ENCODE measurements at regions not wholly inside any gene's neighbourhood (a gene's known extent, or its start where the extent isn't known, plus 50 kb on each side); places are given as distances from the start of the nearest gene placed in this dataset.
A peak's percentile ranks its signal among the peaks of the same experiment; 100 is the strongest.

DNA sequence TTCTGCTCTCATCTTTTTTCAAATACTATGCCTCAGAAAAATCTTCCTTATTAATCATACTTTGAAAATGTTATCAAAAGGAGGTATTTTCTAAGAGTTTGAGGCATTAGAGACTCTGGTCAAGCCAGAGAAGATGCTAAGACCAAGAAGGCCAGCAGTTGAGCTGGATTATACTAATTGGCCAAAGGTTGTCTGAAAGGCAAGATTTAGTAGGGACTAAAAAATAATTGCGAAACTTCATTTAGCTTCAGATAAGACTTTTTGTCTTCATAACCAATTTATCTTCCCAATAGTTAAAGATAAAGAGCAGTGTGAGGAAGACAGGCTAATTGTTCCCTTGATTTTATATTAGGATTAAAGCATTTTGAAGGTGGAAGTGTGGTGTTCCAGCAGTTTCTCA is 1412.4 kb upstream of the PCDH7 start:
- Mint-ChIP-seq H3K4me1 (no peaks in the 10 kb centered on the region), H3K27ac (ENCODE audit: unreplicated experiment) (no peak overlapping the region), H3K36me3 (ENCODE audit: low read depth) (no peaks in the 10 kb centered on the region), H3K4me3 (no peak overlapping the region), H3K9me3 (no peaks in the 10 kb centered on the region), H3K27me3 (ENCODE audit: low read depth) (no peaks in the 10 kb centered on the region)
- no peak for TF ChIP-seq CTCF (conservative IDR thresholded peaks at IDR 0.05)
- DNase-seq (ENCODE audit: low read depth, low spot score) = no peak

DNA sequence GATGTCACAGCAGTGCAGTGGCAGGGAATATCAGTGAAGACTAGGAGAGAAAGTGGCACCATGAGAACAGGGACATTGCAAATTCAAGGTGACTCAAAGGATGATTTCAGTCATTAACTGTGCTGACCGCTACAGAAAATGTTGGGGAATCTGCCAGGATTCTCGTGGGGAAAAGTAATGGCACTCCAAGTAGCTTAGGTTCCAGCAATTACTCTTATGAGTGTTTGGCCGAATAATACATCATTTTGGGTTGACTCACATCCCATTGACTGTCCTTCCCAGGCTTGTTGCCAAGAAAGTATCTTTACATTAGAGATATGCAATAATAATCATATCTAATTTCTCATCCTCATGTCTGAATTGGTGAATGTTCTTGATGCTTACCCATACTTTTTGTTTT is 1411.1 kb upstream of the PCDH7 start:
- no peak for DNase-seq (ENCODE audit: low read depth, low spot score)
- no peak for TF ChIP-seq CTCF (conservative IDR thresholded peaks at IDR 0.05)
- Mint-ChIP-seq H3K27ac (ENCODE audit: unreplicated experiment) (no peak overlapping the region), H3K4me3 (no peak overlapping the region), H3K36me3 (ENCODE audit: low read depth) (no peaks in the 10 kb centered on the region), H3K27me3 (ENCODE audit: low read depth) (no peaks in the 10 kb centered on the region), H3K4me1 (no peaks in the 10 kb centered on the region), H3K9me3 (no peaks in the 10 kb centered on the region)

DNA sequence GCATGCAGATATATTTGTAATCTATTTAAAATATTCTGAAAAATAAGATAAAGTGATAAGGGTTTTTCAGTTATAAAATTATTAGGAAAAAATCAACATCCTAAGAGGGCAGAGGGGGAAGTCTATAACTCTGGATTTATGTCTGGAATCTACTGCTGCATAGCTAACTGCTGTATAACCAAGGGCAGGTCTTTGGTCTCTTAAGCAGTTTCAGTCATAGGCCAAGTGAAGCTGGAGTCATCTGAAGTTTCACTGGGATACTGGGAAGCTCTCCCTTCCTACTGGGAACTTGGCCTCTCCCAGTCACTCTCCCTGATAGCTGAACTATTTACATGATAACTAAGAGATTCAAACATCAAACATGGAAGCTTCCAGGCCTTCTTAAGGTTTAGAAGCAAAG is 1409.9 kb upstream of the PCDH7 start:
- no peak overlapping the region for H3K4me3 Mint-ChIP-seq
- no peaks in the 10 kb centered on the region for H3K4me1 Mint-ChIP-seq
- TF ChIP-seq CTCF (conservative IDR thresholded peaks at IDR 0.05) = no peak
- H3K36me3 Mint-ChIP-seq (ENCODE audit: low read depth) = no peaks in the 10 kb centered on the region
- no peak for DNase-seq (ENCODE audit: low read depth, low spot score)
- no peaks in the 10 kb centered on the region for H3K27me3 Mint-ChIP-seq (ENCODE audit: low read depth)
- H3K9me3 Mint-ChIP-seq = no peaks in the 10 kb centered on the region
- H3K27ac Mint-ChIP-seq (ENCODE audit: unreplicated experiment) = no peak overlapping the region

DNA sequence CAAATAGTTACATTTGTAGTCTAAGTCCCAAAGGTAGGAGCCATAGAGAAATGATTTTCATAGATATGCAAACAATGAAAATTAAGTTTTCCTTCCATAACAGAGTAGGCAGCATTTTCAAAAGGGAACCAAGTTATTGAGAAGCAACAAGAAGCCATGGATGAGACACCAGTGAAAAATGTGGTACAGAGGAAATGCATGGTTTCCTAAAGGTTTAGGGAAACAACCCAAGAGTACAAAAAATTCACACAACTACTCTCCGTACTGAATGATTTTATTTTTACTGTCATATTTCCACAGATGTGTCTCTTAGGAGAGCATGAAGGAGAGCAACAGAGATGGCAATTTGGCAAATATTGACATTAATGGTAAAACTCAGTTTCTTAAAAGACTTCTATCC is 1408.9 kb upstream of the PCDH7 start:
- no peaks in the 10 kb centered on the region for H3K9me3 Mint-ChIP-seq
- H3K4me1 Mint-ChIP-seq = no peaks in the 10 kb centered on the region
- H3K36me3 Mint-ChIP-seq (ENCODE audit: low read depth) = no peaks in the 10 kb centered on the region
- no peak for TF ChIP-seq CTCF (conservative IDR thresholded peaks at IDR 0.05)
- no peak overlapping the region for H3K4me3 Mint-ChIP-seq
- DNase-seq (ENCODE audit: low read depth, low spot score) = no peak
- H3K27me3 Mint-ChIP-seq (ENCODE audit: low read depth) = no peaks in the 10 kb centered on the region
- H3K27ac Mint-ChIP-seq (ENCODE audit: unreplicated experiment) = peak overlapping the region; percentile 14

GRCh38 chr4:29319663-29320340 is 1400.4 kb upstream of the PCDH7 start:
- no peaks in the 10 kb centered on the region for H3K27me3 Mint-ChIP-seq (ENCODE audit: low read depth)
- TF ChIP-seq CTCF (conservative IDR thresholded peaks at IDR 0.05) = no peak
- H3K4me1 Mint-ChIP-seq = no peaks in the 10 kb centered on the region
- no peaks in the 10 kb centered on the region for H3K9me3 Mint-ChIP-seq
- DNase-seq (ENCODE audit: low read depth, low spot score) = no peak
- no peak overlapping the region for H3K4me3 Mint-ChIP-seq
- no peaks in the 10 kb centered on the region for H3K36me3 Mint-ChIP-seq (ENCODE audit: low read depth)
- no peak overlapping the region for H3K27ac Mint-ChIP-seq (ENCODE audit: unreplicated experiment)

Data from neural crest cell (in vitro differentiated cells).